ENCODE measurements at regions not wholly inside any gene's neighbourhood (a gene's known extent, or its start where the extent isn't known, plus 50 kb on each side); places are given as distances from the start of the nearest gene placed in this dataset.

- ATAC-seq: no peak
- TF ChIP-seq CTCF (IDR thresholded peaks at IDR 0.05) (no peak), POLR2A (IDR thresholded peaks at IDR 0.05) (no peak)
- WGBS, 4 donors: 61 to 74% (median 72%) methylated on average over 6 of the region's 6 CpGs
These were observed 357.1 kb upstream of the SFSWAP start for GRCh38 chr12:131353826-131354225.

GRCh38 chr12:131355361-131356245 is 355.3 kb upstream of the SFSWAP start:
- ATAC-seq (no peak), DNase-seq (no peak)
- Histone ChIP-seq H3K27me3 (peaks cover 0 to 17% (median 0%) of the 10 kb centered on the region in 9 donors), H3K36me3 (no peaks in the 10 kb centered on the region), H3K4me3 (no peak overlapping the region), H3K9me3 (peaks cover 0 to 6% (median 0%) of the 10 kb centered on the region in 12 donors), H3K4me1 (no peaks in the 10 kb centered on the region), H3K27ac (no peak overlapping the region)
- intact Hi-C loops (cut with DNase I): no loop called here
- TF ChIP-seq POLR2A (IDR thresholded peaks at IDR 0.05) (no peak), CTCF (IDR thresholded peaks at IDR 0.05) (no peak)
- 80 to 84% (median 82%) methylated on average over 26 to 29 of the region's 29 CpGs for WGBS, 4 donors

More at GRCh38 chr12:131353826-131354225, 357.1 kb upstream of the SFSWAP start:
- DNase-seq: no peak
- Histone ChIP-seq H3K9me3 (no peaks in the 10 kb centered on the region), H3K36me3 (no peaks in the 10 kb centered on the region), H3K27me3 (peaks cover 0 to 22% (median 0%) of the 10 kb centered on the region in 9 donors), H3K27ac (no peak overlapping the region), H3K4me3 (no peak overlapping the region), H3K4me1 (no peaks in the 10 kb centered on the region)
- intact Hi-C loops (cut with DNase I): no loop called here

DNA sequence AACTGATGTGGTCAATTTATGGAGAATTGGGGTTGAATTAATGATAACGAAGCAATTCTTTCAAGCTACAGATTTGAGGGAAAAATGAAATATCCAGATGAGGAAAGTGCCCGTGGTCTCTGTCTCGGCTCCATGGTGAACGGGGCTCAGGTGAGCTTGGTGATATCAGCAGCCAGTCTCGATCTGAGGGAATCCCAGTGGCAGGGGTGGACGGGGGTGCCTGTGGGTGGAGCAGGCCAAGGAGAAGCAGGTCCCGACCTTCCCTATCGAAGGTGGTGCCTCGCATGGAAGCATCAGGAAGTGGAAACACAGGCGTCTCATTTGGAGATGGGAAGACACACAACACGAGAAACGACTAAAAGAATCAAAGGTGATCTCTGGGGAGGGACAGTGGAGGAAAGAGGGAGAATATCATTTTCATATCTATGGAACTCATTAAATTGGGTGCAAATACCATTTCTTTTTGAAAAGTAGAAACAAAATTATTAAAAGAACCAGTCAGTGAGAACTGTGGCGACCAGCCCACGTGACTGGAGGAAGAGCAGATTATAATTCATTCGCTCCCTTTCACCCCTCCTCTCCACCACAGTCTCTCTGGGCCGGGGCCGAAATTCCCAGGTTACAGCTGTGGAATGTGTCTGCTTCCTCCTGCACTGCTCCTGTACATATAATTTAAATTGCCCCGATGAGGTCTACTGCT is 354.3 kb upstream of the SFSWAP start:
- intact Hi-C loops (cut with DNase I): no loop called here
- H3K27me3 ChIP-seq: peaks cover 0 to 9% (median 0%) of the 10 kb centered on the region in 9 donors
- no peak overlapping the region for H3K27ac ChIP-seq
- WGBS, 4 donors: 67 to 71% (median 69%) methylated on average over 18 of the region's 18 CpGs
- H3K4me1 ChIP-seq: no peaks in the 10 kb centered on the region
- TF ChIP-seq POLR2A (IDR thresholded peaks at IDR 0.05) (no peak), CTCF (IDR thresholded peaks at IDR 0.05) (no peak)
- H3K4me3 ChIP-seq: no peak overlapping the region
- H3K36me3 ChIP-seq: no peaks in the 10 kb centered on the region
- ATAC-seq (no peak), DNase-seq (no peak)
- H3K9me3 ChIP-seq: peaks cover 0 to 6% (median 0%) of the 10 kb centered on the region in 12 donors

DNA sequence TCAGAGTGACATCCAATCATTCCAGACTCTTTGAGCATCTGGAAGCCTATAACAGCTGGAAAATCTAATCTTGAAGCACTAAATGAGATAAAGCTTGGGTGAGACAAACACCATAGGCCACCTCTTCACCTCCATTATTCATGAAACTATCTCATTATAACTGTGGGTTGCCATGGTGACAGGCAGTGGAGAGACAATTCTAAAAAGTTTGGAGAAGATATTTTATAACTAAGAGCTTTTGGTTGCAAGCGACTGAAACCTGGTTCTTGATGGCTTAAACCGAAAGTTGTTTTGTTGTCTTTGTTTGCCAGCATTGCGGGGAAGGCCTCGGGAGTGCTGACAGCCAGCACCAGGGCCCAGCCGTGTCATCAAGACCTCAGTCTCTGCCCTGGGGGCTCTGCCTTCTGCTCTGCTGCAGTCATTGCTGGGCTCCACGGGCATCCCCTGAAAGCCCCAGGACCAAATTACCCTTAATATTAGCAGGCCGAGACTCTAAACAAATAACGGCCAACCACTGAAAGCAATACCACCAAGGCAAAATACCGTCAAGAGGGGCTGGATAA is 353.6 kb upstream of the SFSWAP start:
- no peak for ATAC-seq
- intact Hi-C loops (cut with DNase I): no loop called here
- WGBS, 4 donors: 67 to 75% (median 72%) methylated on average over 9 of the region's 9 CpGs
- Histone ChIP-seq H3K27ac (no peak overlapping the region), H3K36me3 (no peaks in the 10 kb centered on the region), H3K27me3 (peaks cover 0 to 9% (median 0%) of the 10 kb centered on the region in 9 donors), H3K4me1 (no peaks in the 10 kb centered on the region), H3K4me3 (no peak overlapping the region), H3K9me3 (peaks cover 0 to 6% (median 0%) of the 10 kb centered on the region in 12 donors)
- no peak for DNase-seq
- TF ChIP-seq CTCF (IDR thresholded peaks at IDR 0.05) (no peak), POLR2A (IDR thresholded peaks at IDR 0.05) (no peak)
